Activated naive CD8-positive, alpha-beta T cell treated with anti-CD3 and anti-CD28 coated beads for 36 hours (primary cell): ENCODE measurements at regions not wholly inside any gene's neighbourhood (a gene's known extent, or its start where the extent isn't known, plus 50 kb on each side); places are given as distances from the start of the nearest gene placed in this dataset.

Experiments
- DNase-seq: peaks from one replicate; pipeline ENCODE4 v3.0.0; 2021
- H3K27ac Mint-ChIP-seq: one replicate; pipeline ENCODE4 v1.8.0; 2022; ENCODE audit warnings: mild to moderate bottlenecking, moderate library complexity, mixed read lengths
- H3K27me3 Mint-ChIP-seq: one replicate; pipeline ENCODE4 v1.8.0; 2022; ENCODE audit warnings: mild to moderate bottlenecking, mixed read lengths
- H3K36me3 Mint-ChIP-seq: one replicate; pipeline ENCODE4 v1.8.0; 2021; ENCODE audit warnings: mild to moderate bottlenecking, mixed read lengths
- H3K4me1 Mint-ChIP-seq: one replicate; pipeline ENCODE4 v1.8.0; 2021; ENCODE audit warnings: mixed read lengths
- H3K4me3 Mint-ChIP-seq: one replicate; pipeline ENCODE4 v1.8.0; 2022; ENCODE audit warnings: mild to moderate bottlenecking, moderate library complexity, mixed read lengths
- H3K9me3 Mint-ChIP-seq: one replicate; pipeline ENCODE4 v1.8.0; 2022; ENCODE audit warnings: mixed read lengths

GRCh38 chr20:6180531-6180930, 57.7 kb upstream of the FERMT1 start:
- H3K9me3 Mint-ChIP-seq, result no peaks in the 10 kb centered on the region
- no peak overlapping the region for H3K27ac Mint-ChIP-seq
- H3K4me3 Mint-ChIP-seq, result no peak overlapping the region
- H3K36me3 Mint-ChIP-seq, result no peaks in the 10 kb centered on the region
- H3K4me1 Mint-ChIP-seq, result no peaks in the 10 kb centered on the region
- no peak for DNase-seq
- H3K27me3 Mint-ChIP-seq, result no peaks in the 10 kb centered on the region

- H3K4me1 Mint-ChIP-seq, result no peaks in the 10 kb centered on the region
- DNase-seq, result no peak
- H3K27ac Mint-ChIP-seq, result no peak overlapping the region
- no peaks in the 10 kb centered on the region for H3K36me3 Mint-ChIP-seq
- H3K4me3 Mint-ChIP-seq, result no peak overlapping the region
- no peaks in the 10 kb centered on the region for H3K27me3 Mint-ChIP-seq
- H3K9me3 Mint-ChIP-seq, result no peaks in the 10 kb centered on the region
Measured at GRCh38 chr20:6178537-6178936, 55.7 kb upstream of the FERMT1 start.

GRCh38 chr20:6173481-6173880, 50.7 kb upstream of the FERMT1 start:
- H3K27me3 Mint-ChIP-seq, result no peaks in the 10 kb centered on the region
- H3K9me3 Mint-ChIP-seq, result peaks cover 6% of the 10 kb centered on the region
- H3K27ac Mint-ChIP-seq, result no peak overlapping the region
- H3K4me1 Mint-ChIP-seq, result no peaks in the 10 kb centered on the region
- no peaks in the 10 kb centered on the region for H3K36me3 Mint-ChIP-seq
- H3K4me3 Mint-ChIP-seq, result no peak overlapping the region
- no peak for DNase-seq
